PC-3 (cell line): ENCODE measurements at regions not wholly inside any gene's neighbourhood (a gene's known extent, or its start where the extent isn't known, plus 50 kb on each side); places are given as distances from the start of the nearest gene placed in this dataset.

ENCODE experiments used
- ATAC-seq: fragments of 200-7000 bp; cut with Tn5 transposase; 2 replicates; pipeline ENCODE4 v1.9.1; 2020; ENCODE audit warnings: mild to moderate bottlenecking, moderate library complexity
- BruUV-seq: library from RNA; stranded (reverse); fragments of 400-500 nt; replicated peaks from 2 replicates; lab custom pipeline; 2021; lab: Mats Ljungman, UMichigan
- CTCF ChIA-PET: fragments of 300-600 bp; sonication (Branson Sonifier 250); formaldehyde crosslinking; loops from one replicate; lab custom pipeline; 2022; ENCODE audit warnings: antibody characterized with exemption; lab: Charles Lee
- POLR2A ChIA-PET: fragments of 300-600 bp; sonication (Branson Sonifier 250); formaldehyde crosslinking; loops from one replicate; lab custom pipeline; 2022; ENCODE audit warnings: antibody characterized with exemption; ENCODE audit not compliant: unreplicated experiment; lab: Charles Lee
- DNase-seq: peaks from one replicate; pipeline ENCODE4 v3.0.0-alpha.2; 2015
- H2AFZ ChIP-seq: fragments of 300-600 bp; sonication (generic); 2 replicates; pipeline ENCODE4 v1.6.0; 2016; ENCODE audit warnings: antibody characterized with exemption, low read length
- H3F3A ChIP-seq: fragments of 300-600 bp; sonication (generic); one replicate; pipeline ENCODE4 v1.6.0; 2017; ENCODE audit warnings: antibody characterized with exemption, low read length, control low read depth, mild to moderate bottlenecking; ENCODE audit not compliant: unreplicated experiment
- H3K27ac ChIP-seq: fragments of 300-600 bp; sonication (generic); 2 replicates; pipeline ENCODE4 v1.5.1; 2016; ENCODE audit warnings: mild to moderate bottlenecking, low read length
- H3K27me3 ChIP-seq: fragments of 300-600 bp; sonication (generic); 2 replicates; pipeline ENCODE4 v1.6.1; 2016; ENCODE audit warnings: low read length, mixed read lengths
- H3K36me3 ChIP-seq: fragments of 300-600 bp; sonication (generic); 2 replicates; pipeline ENCODE4 v1.6.1; 2016; ENCODE audit warnings: low read depth, mixed run types, low read length, mixed read lengths
- H3K4me1 ChIP-seq: fragments of 300-600 bp; sonication (generic); 2 replicates; pipeline ENCODE4 v1.5.1; 2016; ENCODE audit warnings: low read length; ENCODE audit not compliant: insufficient read depth
- H3K4me2 ChIP-seq: fragments of 300-600 bp; sonication (generic); 2 replicates; pipeline ENCODE4 v1.6.0; 2016; ENCODE audit warnings: low read length
- H3K4me3 ChIP-seq: fragments of 300-600 bp; sonication (generic); 2 replicates; pipeline ENCODE4 v1.5.1; 2016; ENCODE audit warnings: mild to moderate bottlenecking, low read length, mixed read lengths
- H3K79me2 ChIP-seq: fragments of 300-600 bp; sonication (generic); 2 replicates; pipeline ENCODE4 v1.6.1; 2017; ENCODE audit warnings: low read length, mixed read lengths
- H3K9ac ChIP-seq: fragments of 300-600 bp; sonication (generic); 2 replicates; pipeline ENCODE4 v1.6.0; 2016; ENCODE audit warnings: mild to moderate bottlenecking, low read length
- H3K9me2 ChIP-seq: fragments of 300-600 bp; sonication (generic); replicated peaks from 2 replicates; pipeline ENCODE4 v1.6.1; 2016; ENCODE audit warnings: mixed run types, low read length, mixed read lengths
- H3K9me3 ChIP-seq: fragments of 300-600 bp; sonication (generic); 2 replicates; pipeline ENCODE4 v1.6.1; 2016; ENCODE audit warnings: low read length, mixed read lengths
- H4K20me1 ChIP-seq: fragments of 300-600 bp; sonication (generic); 2 replicates; pipeline ENCODE4 v1.6.1; 2016; ENCODE audit warnings: low read length, mixed read lengths
- EZH2 ChIP-seq: fragments of 300-600 bp; sonication (generic); IDR thresholded peaks from one replicate; pipeline ENCODE4 v1.6.1; 2017; ENCODE audit warnings: antibody characterized with exemption, mild to moderate bottlenecking, low read length; ENCODE audit not compliant: unreplicated experiment
- EZH2phosphoT487 ChIP-seq: fragments of 300-600 bp; sonication (generic); IDR thresholded peaks from 2 replicates; pipeline ENCODE4 v1.6.1; 2018; ENCODE audit warnings: mild to moderate bottlenecking, antibody characterized with exemption, low read length, borderline replicate concordance
- intact Hi-C: fragments of 100-400 bp; cut with micrococcal nuclease; formaldehyde crosslinking; loops from 2 replicates; pipeline ENCODE4 v1.9.0; 2023
- TF ChIP-seq, protein P1 (sequence below): fragments of 300-600 bp; sonication (generic); conservative IDR thresholded peaks from 2 replicates; pipeline ENCODE4 v1.5.1; 2017; ENCODE audit warnings: antibody characterized with exemption, low read depth, mild to moderate bottlenecking, low read length

GRCh38 chr4:67104145-67104544 lies 441.2 kb downstream of the CENPC start:
- peaks cover 6% of the 10 kb centered on the region; the same call in 1 of the 2 replicates for H3K27me3 ChIP-seq
- no peak overlapping the region for H3K4me3 ChIP-seq
- DNase-seq (no peak), ATAC-seq (no peak)
- H3K9me2 ChIP-seq: no peaks in the 10 kb centered on the region
- no peak overlapping the region for H3K27ac ChIP-seq
- H3K36me3 ChIP-seq: no peaks in the 10 kb centered on the region
- no peak overlapping the region for H3K9ac ChIP-seq
- no TSS peak for BruUV-seq
- CTCF ChIA-PET: no interaction called here
- TF ChIP-seq EZH2 (no peak), EZH2phosphoT487 (no peak)
- TF ChIP-seq, protein P1, sequence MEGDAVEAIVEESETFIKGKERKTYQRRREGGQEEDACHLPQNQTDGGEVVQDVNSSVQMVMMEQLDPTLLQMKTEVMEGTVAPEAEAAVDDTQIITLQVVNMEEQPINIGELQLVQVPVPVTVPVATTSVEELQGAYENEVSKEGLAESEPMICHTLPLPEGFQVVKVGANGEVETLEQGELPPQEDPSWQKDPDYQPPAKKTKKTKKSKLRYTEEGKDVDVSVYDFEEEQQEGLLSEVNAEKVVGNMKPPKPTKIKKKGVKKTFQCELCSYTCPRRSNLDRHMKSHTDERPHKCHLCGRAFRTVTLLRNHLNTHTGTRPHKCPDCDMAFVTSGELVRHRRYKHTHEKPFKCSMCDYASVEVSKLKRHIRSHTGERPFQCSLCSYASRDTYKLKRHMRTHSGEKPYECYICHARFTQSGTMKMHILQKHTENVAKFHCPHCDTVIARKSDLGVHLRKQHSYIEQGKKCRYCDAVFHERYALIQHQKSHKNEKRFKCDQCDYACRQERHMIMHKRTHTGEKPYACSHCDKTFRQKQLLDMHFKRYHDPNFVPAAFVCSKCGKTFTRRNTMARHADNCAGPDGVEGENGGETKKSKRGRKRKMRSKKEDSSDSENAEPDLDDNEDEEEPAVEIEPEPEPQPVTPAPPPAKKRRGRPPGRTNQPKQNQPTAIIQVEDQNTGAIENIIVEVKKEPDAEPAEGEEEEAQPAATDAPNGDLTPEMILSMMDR: no peak
- no peak overlapping the region for H2AFZ ChIP-seq
- no peak overlapping the region for H3K4me2 ChIP-seq
- no peaks in the 10 kb centered on the region for H3K4me1 ChIP-seq
- H3K9me3 ChIP-seq: no peaks in the 10 kb centered on the region
- no peaks in the 10 kb centered on the region for H3F3A ChIP-seq
- POLR2A ChIA-PET: no interaction called here
- no peaks in the 10 kb centered on the region for H3K79me2 ChIP-seq
- no peaks in the 10 kb centered on the region for H4K20me1 ChIP-seq
- intact Hi-C loops: no loop called here

GRCh38 chr4:67103001-67103747 lies 442.1 kb downstream of the CENPC start:
- peaks cover 5% of the 10 kb centered on the region; the same call in 1 of the 2 replicates for H3K27me3 ChIP-seq
- no peaks in the 10 kb centered on the region for H3K4me1 ChIP-seq
- no peak overlapping the region for H3K27ac ChIP-seq
- no peaks in the 10 kb centered on the region for H3K36me3 ChIP-seq
- H3K9me3 ChIP-seq: no peaks in the 10 kb centered on the region
- no TSS peak for BruUV-seq
- H3K4me2 ChIP-seq: no peak overlapping the region
- no peak overlapping the region for H2AFZ ChIP-seq
- no peaks in the 10 kb centered on the region for H3K9me2 ChIP-seq
- H3K79me2 ChIP-seq: no peaks in the 10 kb centered on the region
- no peak overlapping the region for H3K9ac ChIP-seq
- POLR2A ChIA-PET: no interaction called here
- intact Hi-C loops: no loop called here
- ATAC-seq: peak; percentile 49; the same call in 1 of the 2 replicates
- H4K20me1 ChIP-seq: no peaks in the 10 kb centered on the region
- peak; percentile 10 for DNase-seq
- CTCF ChIA-PET: no interaction called here
- TF ChIP-seq, protein P1: peak; percentile 37; the same call in 1 of the 2 replicates
- TF ChIP-seq EZH2 (no peak), EZH2phosphoT487 (no peak)
- H3F3A ChIP-seq: no peaks in the 10 kb centered on the region
- no peak overlapping the region for H3K4me3 ChIP-seq

- TF ChIP-seq, protein P1: no peak
- no peak for TF ChIP-seq EZH2phosphoT487
- TF ChIP-seq EZH2: no peak
- Histone ChIP-seq H4K20me1 (no peaks in the 10 kb centered on the region), H3K9ac (no peak overlapping the region), H3K36me3 (no peaks in the 10 kb centered on the region), H2AFZ (no peak overlapping the region), H3K4me3 (no peak overlapping the region), H3K4me1 (no peaks in the 10 kb centered on the region), H3K27ac (no peak overlapping the region), H3K9me3 (no peaks in the 10 kb centered on the region), H3K27me3 (no peaks in the 10 kb centered on the region), H3F3A (no peaks in the 10 kb centered on the region), H3K9me2 (no peaks in the 10 kb centered on the region), H3K4me2 (no peak overlapping the region), H3K79me2 (no peaks in the 10 kb centered on the region)
- BruUV-seq: no TSS peak
- no peak for DNase-seq
- CTCF ChIA-PET: no interaction called here
- POLR2A ChIA-PET: no interaction called here
- ATAC-seq: no peak
- intact Hi-C loops: no loop called here
These were observed 443.7 kb downstream of the CENPC start for GRCh38 chr4:67101612-67102011.
